DND-41 (cell line): ENCODE measurements at regions not wholly inside any gene's neighbourhood (a gene's known extent, or its start where the extent isn't known, plus 50 kb on each side); places are given as distances from the start of the nearest gene placed in this dataset.

Experiments
- EZH2 ChIP-seq: IDR thresholded peaks from 3 replicates; pipeline ENCODE4 v1.6.1; 2012; ENCODE audit warnings: borderline replicate concordance, low read depth, mild to moderate bottlenecking, moderate library complexity, low read length, inconsistent platforms; ENCODE audit not compliant: severe bottlenecking
- TF ChIP-seq, protein P1 (sequence below): IDR thresholded peaks from 2 replicates; pipeline ENCODE4 v1.5.1; 2012; ENCODE audit warnings: borderline replicate concordance, low read length, moderate library complexity, mild to moderate bottlenecking; ENCODE audit not compliant: poor library complexity, severe bottlenecking; ENCODE audit errors: extremely low read depth

DNA sequence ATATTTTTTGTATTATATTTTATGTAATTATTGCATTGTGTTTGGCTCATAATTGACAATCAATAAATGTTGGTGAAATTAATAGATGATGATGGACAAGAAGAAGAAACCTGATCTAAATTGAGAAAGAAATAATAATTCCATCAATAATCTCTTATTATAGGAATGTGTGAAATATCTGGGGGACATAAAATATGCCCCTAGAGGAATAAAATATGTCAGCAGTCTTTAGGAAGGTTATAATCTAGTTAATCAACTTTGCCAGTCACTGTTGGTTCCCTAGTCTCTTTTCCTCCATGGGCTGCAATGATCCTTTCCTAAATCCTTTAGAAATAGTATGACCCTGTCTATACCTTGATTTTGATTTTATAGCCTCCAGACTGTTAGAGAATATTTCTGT, 549.7 kb upstream of the ADGRL4 start:
- TF ChIP-seq, protein P1, sequence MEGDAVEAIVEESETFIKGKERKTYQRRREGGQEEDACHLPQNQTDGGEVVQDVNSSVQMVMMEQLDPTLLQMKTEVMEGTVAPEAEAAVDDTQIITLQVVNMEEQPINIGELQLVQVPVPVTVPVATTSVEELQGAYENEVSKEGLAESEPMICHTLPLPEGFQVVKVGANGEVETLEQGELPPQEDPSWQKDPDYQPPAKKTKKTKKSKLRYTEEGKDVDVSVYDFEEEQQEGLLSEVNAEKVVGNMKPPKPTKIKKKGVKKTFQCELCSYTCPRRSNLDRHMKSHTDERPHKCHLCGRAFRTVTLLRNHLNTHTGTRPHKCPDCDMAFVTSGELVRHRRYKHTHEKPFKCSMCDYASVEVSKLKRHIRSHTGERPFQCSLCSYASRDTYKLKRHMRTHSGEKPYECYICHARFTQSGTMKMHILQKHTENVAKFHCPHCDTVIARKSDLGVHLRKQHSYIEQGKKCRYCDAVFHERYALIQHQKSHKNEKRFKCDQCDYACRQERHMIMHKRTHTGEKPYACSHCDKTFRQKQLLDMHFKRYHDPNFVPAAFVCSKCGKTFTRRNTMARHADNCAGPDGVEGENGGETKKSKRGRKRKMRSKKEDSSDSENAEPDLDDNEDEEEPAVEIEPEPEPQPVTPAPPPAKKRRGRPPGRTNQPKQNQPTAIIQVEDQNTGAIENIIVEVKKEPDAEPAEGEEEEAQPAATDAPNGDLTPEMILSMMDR = no peak
- no peak for TF ChIP-seq EZH2
